ENCODE measurements at regions not wholly inside any gene's neighbourhood (a gene's known extent, or its start where the extent isn't known, plus 50 kb on each side); places are given as distances from the start of the nearest gene placed in this dataset.

- TF ChIP-seq, protein P1, sequence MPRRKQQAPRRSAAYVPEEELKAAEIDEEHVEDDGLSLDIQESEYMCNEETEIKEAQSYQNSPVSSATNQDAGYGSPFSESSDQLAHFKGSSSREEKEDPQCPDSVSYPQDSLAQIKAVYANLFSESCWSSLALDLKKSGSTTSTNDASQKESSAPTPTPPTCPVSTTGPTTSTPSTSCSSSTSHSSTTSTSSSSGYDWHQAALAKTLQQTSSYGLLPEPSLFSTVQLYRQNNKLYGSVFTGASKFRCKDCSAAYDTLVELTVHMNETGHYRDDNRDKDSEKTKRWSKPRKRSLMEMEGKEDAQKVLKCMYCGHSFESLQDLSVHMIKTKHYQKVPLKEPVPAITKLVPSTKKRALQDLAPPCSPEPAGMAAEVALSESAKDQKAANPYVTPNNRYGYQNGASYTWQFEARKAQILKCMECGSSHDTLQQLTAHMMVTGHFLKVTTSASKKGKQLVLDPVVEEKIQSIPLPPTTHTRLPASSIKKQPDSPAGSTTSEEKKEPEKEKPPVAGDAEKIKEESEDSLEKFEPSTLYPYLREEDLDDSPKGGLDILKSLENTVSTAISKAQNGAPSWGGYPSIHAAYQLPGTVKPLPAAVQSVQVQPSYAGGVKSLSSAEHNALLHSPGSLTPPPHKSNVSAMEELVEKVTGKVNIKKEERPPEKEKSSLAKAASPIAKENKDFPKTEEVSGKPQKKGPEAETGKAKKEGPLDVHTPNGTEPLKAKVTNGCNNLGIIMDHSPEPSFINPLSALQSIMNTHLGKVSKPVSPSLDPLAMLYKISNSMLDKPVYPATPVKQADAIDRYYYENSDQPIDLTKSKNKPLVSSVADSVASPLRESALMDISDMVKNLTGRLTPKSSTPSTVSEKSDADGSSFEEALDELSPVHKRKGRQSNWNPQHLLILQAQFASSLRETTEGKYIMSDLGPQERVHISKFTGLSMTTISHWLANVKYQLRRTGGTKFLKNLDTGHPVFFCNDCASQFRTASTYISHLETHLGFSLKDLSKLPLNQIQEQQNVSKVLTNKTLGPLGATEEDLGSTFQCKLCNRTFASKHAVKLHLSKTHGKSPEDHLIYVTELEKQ (CRISPR knock-in tag; IDR thresholded peaks at IDR 0.05), result no peak
- TF ChIP-seq FOXP1 (CRISPR knock-in tag; IDR thresholded peaks at IDR 0.05), result no peak
- TF ChIP-seq ZNF175 (CRISPR knock-in tag; IDR thresholded peaks at IDR 0.05; ENCODE audit: low read depth), result no peak
- no peak for TF ChIP-seq TRIM24 (IDR thresholded peaks at IDR 0.05)
These were observed 420.8 kb downstream of the CHSY3 start (continued) for GRCh38 chr5:130324953-130325671.

- Histone ChIP-seq H2AFZ (ENCODE audit: low read depth, low read length) (no peak overlapping the region), H4K20me1 (replicated peaks; ENCODE audit: control insufficient read depth, insufficient read depth, low read length) (no peaks in the 10 kb centered on the region), H3K36me3 (ENCODE audit: control insufficient read depth, insufficient read depth, low read length) (no peaks in the 10 kb centered on the region), H3K9me3 (replicated peaks; ENCODE audit: control insufficient read depth, insufficient read depth, low read depth, low read length) (no peaks in the 10 kb centered on the region), H3K27me3 (ENCODE audit: control insufficient read depth in 2 of 2, insufficient read depth in 2 of 2, low read length in 2 of 2) (no peaks in the 10 kb centered on the region), H3K4me1 (replicated peaks in 1 of 2; ENCODE audit: control insufficient read depth in 2 of 2, insufficient read depth in 2 of 2, low read length in 2 of 2) (no peaks in the 10 kb centered on the region), H3K4me3 (no peak overlapping the region), H3K4me2 (ENCODE audit: insufficient read depth, low read length) (no peak overlapping the region), H3K27ac (ENCODE audit: extremely low read depth, low read depth, low read length) (no peak overlapping the region), H3K9me1 (ENCODE audit: control insufficient read depth, insufficient read depth, low read length) (no peaks in the 10 kb centered on the region), H3K9ac (ENCODE audit: insufficient read depth in 1 of 2, low read depth in 2 of 2, low read length in 2 of 2) (no peak overlapping the region), H3K79me2 (ENCODE audit: control insufficient read depth, insufficient read depth, low read length) (no peaks in the 10 kb centered on the region)
- WGBS (ENCODE audit: insufficient coverage, low coverage, missing lambda C conversion rate), result 0% methylated on average over 3 of the region's 3 CpGs
- in situ Hi-C loops (cut with MboI), result no loop called here
- TF ChIP-seq PCBP2 (IDR thresholded peaks at IDR 0.05; ENCODE audit: low read depth, low read length, poor library complexity, severe bottlenecking), result no peak
- no peak for DNase-seq (ENCODE audit: extremely low read depth in 1 of 4, low spot score in 3 of 4)
- ATAC-seq, result no peak
- FAIRE-seq, result no peak
- ChIA-PET POLR2A (no interaction called here), CTCF (ENCODE audit: low intra/inter-chr PET ratio) (no interaction called here)
- BruUV-seq (replicated peaks), result no TSS peak
- intact Hi-C loops (cut with micrococcal nuclease), result no loop called here
These were observed 419.7 kb downstream of the CHSY3 start for GRCh38 chr5:130323804-130324454.
